ENCODE measurements at regions not wholly inside any gene's neighbourhood (a gene's known extent, or its start where the extent isn't known, plus 50 kb on each side); places are given as distances from the start of the nearest gene placed in this dataset.
"Not testable (repeated sequence)": the region's sequence is repeated elsewhere in the genome, so short reads cannot be mapped to it uniquely, and the experiment has no call there.

GRCh38 chr5:17373406-17373805 lies 124.6 kb upstream of the TAF11L2 start:
- DNase-seq: no peak
- Histone ChIP-seq H3K4me3 (no peak overlapping the region), H3K36me3 (ENCODE audit: low read depth, missing control alignments) (no peaks in the 10 kb centered on the region), H3K9me3 (no peaks in the 10 kb centered on the region), H3K27me3 (no peaks in the 10 kb centered on the region), H3K27ac (no peak overlapping the region), H3K4me1 (no peaks in the 10 kb centered on the region)
- WGBS, 2 donors: 64 to 68% methylated on average over 5 of the region's 5 CpGs
- TF ChIP-seq CTCF (IDR thresholded peaks at IDR 0.05) (no peak), POLR2A (IDR thresholded peaks at IDR 0.05) (no peak)
- intact Hi-C loops (cut with DNase I; ENCODE audit: low total_unique reads): no loop called here

GRCh38 chr5:17373814-17374556 lies 124.0 kb upstream of the TAF11L2 start:
- no peak for DNase-seq
- Histone ChIP-seq H3K27ac (no peak overlapping the region), H3K9me3 (no peaks in the 10 kb centered on the region), H3K4me1 (no peaks in the 10 kb centered on the region), H3K27me3 (no peaks in the 10 kb centered on the region), H3K4me3 (no peak overlapping the region), H3K36me3 (ENCODE audit: low read depth, missing control alignments) (no peaks in the 10 kb centered on the region)
- intact Hi-C loops (cut with DNase I; ENCODE audit: low total_unique reads): no loop called here
- TF ChIP-seq CTCF (IDR thresholded peaks at IDR 0.05) (no peak), POLR2A (IDR thresholded peaks at IDR 0.05) (no peak)
- 74 to 76% methylated on average over 7 of the region's 7 CpGs for WGBS, 2 donors

GRCh38 chr5:17374973-17375742 lies 122.9 kb upstream of the TAF11L2 start:
- no peaks in the 10 kb centered on the region for H3K4me1 ChIP-seq
- H3K4me3 ChIP-seq: no peak overlapping the region
- 39 to 40% methylated on average over 10 of the region's 10 CpGs for WGBS, 2 donors
- DNase-seq: no peak
- H3K27me3 ChIP-seq: no peaks in the 10 kb centered on the region
- no peaks in the 10 kb centered on the region for H3K9me3 ChIP-seq
- intact Hi-C loops (cut with DNase I; ENCODE audit: low total_unique reads): no loop called here
- no peak overlapping the region for H3K27ac ChIP-seq
- no peak for TF ChIP-seq POLR2A (IDR thresholded peaks at IDR 0.05)
- no peak for TF ChIP-seq CTCF (IDR thresholded peaks at IDR 0.05)
- no peaks in the 10 kb centered on the region for H3K36me3 ChIP-seq (ENCODE audit: low read depth, missing control alignments)

- H3K27ac ChIP-seq; H3K4me3 ChIP-seq; intact Hi-C loops (cut with DNase I; ENCODE audit: low total_unique reads); H3K4me1 ChIP-seq; H3K36me3 ChIP-seq (ENCODE audit: low read depth, missing control alignments); DNase-seq; H3K9me3 ChIP-seq; H3K27me3 ChIP-seq: not testable (repeated sequence)
- 95 to 96% methylated on average over 2 of the region's 2 CpGs for WGBS, 2 donors
These were observed 122.1 kb upstream of the TAF11L2 start for GRCh38 chr5:17375886-17376285.

GRCh38 chr5:17378346-17378997 lies 119.6 kb upstream of the TAF11L2 start:
- TF ChIP-seq POLR2A (IDR thresholded peaks at IDR 0.05) (no peak), CTCF (IDR thresholded peaks at IDR 0.05) (no peak)
- H3K36me3 ChIP-seq (ENCODE audit: low read depth, missing control alignments): no peaks in the 10 kb centered on the region
- no peak for DNase-seq
- H3K27me3 ChIP-seq: no peaks in the 10 kb centered on the region
- intact Hi-C loops (cut with DNase I; ENCODE audit: low total_unique reads): no loop called here
- H3K27ac ChIP-seq: no peak overlapping the region
- no peak overlapping the region for H3K4me3 ChIP-seq
- 43 to 56% methylated on average over 6 of the region's 6 CpGs for WGBS, 2 donors
- no peaks in the 10 kb centered on the region for H3K4me1 ChIP-seq
- H3K9me3 ChIP-seq: no peaks in the 10 kb centered on the region

Measured in testis (tissue), 2 donors.